Ovary (tissue), 7 donors: ENCODE measurements at regions not wholly inside any gene's neighbourhood (a gene's known extent, or its start where the extent isn't known, plus 50 kb on each side); places are given as distances from the start of the nearest gene placed in this dataset.

Experiments
- DNase-seq, 5 donors: peaks; one replicate each; pipeline ENCODE4 v3.0.0-alpha.2; 2019 to 2020
- H3K27ac ChIP-seq, 2 donors: fragments of 200-600 bp; one replicate each; pipeline versions ENCODE4 v1.5.1 to v1.8.0; 2019 to 2022
- H3K27me3 ChIP-seq: fragments of 200-600 bp; one replicate; pipeline ENCODE4 v1.8.0; 2022
- H3K36me3 ChIP-seq: fragments of 200-600 bp; sonication (generic); one replicate; pipeline ENCODE4 v1.5.1; 2019
- H3K4me1 ChIP-seq: one replicate; pipeline ENCODE4 v1.8.1; 2013; ENCODE audit warnings: mild to moderate bottlenecking, moderate library complexity; ENCODE audit not compliant: insufficient read depth
- H3K4me3 ChIP-seq: fragments of 200-600 bp; sonication (generic); one replicate; pipeline ENCODE4 v1.5.1; 2017
- H3K9me3 ChIP-seq, 2 donors: fragments of 200-600 bp in 1 of 2; sonication (generic) in 1 of 2; one replicate each; pipeline versions ENCODE4 v1.5.1 to v1.8.1; 2013 to 2019; ENCODE audit warnings: mild to moderate bottlenecking in 1 of 2, moderate library complexity in 1 of 2
- EP300 ChIP-seq: sonication (generic); formaldehyde crosslinking; IDR thresholded peaks from one replicate; pipeline ENCODE4 v1.6.1; 2017; ENCODE audit warnings: antibody characterized with exemption
- POLR2A ChIP-seq: fragments of 450-650 bp; IDR thresholded peaks from one replicate; pipeline ENCODE4 v1.6.1; 2017; ENCODE audit warnings: antibody characterized with exemption, mild to moderate bottlenecking, moderate library complexity
- WGBS, 3 donors: extraction: QIAGEN DNeasy Blood & Tissue Kit in 1 of 3; methylation state at CpG; one replicate each; pipeline versions ENCODE4 v1.1.5 to v1.1.7; 2013 to 2017; 5-methylcytosine and 5-hydroxymethylcytosine counted together
- intact Hi-C, 4 donors: fragments of 100-400 bp; cut with DNase I; formaldehyde crosslinking; loops; one replicate each; pipeline versions ENCODE4 v1.11.0 to v1.15.1; 2022 to 2023
- TF ChIP-seq, protein P1 (sequence below), 3 donors: fragments of 450-650 bp in 2 of 3; fragments of 200-600 bp in 1 of 3; IDR thresholded peaks; one replicate each; pipeline versions ENCODE4 v1.5.1 to v1.8.0; 2016 to 2022; ENCODE audit warnings: antibody characterized with exemption in 3 of 3, mild to moderate bottlenecking in 1 of 3
- donor health status: DM: no; HTN: no; CAD: no; lungs with moderate emphysema.
- donor health status: DM: no; HTN: no; CAD: no.
- donor health status: Bipolar disorder and iron deficiency.
- donor health status: DM: no; HTN: no; CAD: no.
- donor health status: DM: yes; HTN: yes; CAD: no.

DNA sequence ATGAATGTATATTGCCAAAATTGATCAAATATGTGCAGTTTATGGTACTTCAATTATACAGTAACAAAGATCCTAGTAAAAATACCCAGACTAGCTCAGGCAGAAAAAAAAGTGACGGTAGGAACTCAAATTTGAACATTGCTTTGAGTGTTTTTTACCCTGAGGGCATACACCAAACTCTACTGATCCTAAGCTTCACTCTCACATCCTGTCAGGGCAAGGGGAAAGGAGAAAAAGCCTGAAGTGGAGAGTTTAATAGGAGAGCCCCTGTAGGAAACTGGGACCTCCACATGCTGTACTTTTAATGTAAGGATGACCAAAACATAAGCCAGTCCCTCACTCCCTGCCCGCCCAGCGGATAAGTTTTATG, 59.8 kb upstream of the GNG12 start:
- intact Hi-C loops = no loop called here
- TF ChIP-seq, protein P1, sequence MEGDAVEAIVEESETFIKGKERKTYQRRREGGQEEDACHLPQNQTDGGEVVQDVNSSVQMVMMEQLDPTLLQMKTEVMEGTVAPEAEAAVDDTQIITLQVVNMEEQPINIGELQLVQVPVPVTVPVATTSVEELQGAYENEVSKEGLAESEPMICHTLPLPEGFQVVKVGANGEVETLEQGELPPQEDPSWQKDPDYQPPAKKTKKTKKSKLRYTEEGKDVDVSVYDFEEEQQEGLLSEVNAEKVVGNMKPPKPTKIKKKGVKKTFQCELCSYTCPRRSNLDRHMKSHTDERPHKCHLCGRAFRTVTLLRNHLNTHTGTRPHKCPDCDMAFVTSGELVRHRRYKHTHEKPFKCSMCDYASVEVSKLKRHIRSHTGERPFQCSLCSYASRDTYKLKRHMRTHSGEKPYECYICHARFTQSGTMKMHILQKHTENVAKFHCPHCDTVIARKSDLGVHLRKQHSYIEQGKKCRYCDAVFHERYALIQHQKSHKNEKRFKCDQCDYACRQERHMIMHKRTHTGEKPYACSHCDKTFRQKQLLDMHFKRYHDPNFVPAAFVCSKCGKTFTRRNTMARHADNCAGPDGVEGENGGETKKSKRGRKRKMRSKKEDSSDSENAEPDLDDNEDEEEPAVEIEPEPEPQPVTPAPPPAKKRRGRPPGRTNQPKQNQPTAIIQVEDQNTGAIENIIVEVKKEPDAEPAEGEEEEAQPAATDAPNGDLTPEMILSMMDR (IDR thresholded peaks at IDR 0.05) = no peak
- TF ChIP-seq EP300 = no peak
- no peak for TF ChIP-seq POLR2A
- H3K4me1 ChIP-seq = no peaks in the 10 kb centered on the region
- H3K9me3 ChIP-seq = no peaks in the 10 kb centered on the region
- H3K27me3 ChIP-seq = no peaks in the 10 kb centered on the region
- H3K4me3 ChIP-seq = no peak overlapping the region
- no peak for DNase-seq
- no peaks in the 10 kb centered on the region for H3K36me3 ChIP-seq
- WGBS, 3 donors = 93 to 96% (median 93%) methylated on average over 3 of the region's 3 CpGs
- H3K27ac ChIP-seq = no peak overlapping the region

DNA sequence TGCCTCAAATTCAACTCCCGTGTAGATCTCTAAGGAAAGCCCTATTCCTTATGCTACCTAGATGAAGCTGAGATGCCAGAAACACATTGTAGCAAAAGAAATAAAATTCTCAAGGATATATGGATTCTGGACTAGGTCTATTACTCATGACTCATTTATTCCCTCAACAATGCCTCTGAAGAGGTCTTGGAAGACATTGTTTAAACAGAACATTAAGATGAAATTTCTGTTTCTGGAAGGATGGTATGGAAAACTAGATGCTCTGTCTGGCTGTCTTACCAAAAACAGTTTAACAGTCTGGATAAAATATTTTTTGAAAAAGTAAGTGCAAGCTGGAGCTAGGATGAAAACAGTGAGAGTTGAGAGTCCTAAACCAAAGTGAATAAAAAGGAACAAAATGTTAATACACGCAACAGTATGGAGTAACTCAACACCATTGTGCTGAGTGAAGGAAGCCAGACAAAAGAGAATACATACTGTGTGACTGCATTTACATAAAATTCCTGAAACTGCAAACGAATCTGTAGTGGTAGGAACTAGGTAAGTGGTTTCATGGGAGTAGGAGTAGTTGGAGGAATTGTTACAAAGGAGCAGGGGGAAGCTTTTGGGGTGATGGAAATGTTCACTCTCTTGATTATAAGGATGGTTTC, 59.3 kb upstream of the GNG12 start:
- Histone ChIP-seq H3K36me3 (no peaks in the 10 kb centered on the region), H3K4me3 (no peak overlapping the region), H3K27ac (no peak overlapping the region), H3K4me1 (no peaks in the 10 kb centered on the region), H3K9me3 (no peaks in the 10 kb centered on the region), H3K27me3 (no peaks in the 10 kb centered on the region)
- intact Hi-C loops = no loop called here
- TF ChIP-seq EP300 (no peak), POLR2A (no peak)
- TF ChIP-seq, protein P1 (IDR thresholded peaks at IDR 0.05) = no peak
- 60 to 81% (median 73%) methylated on average over 3 of the region's 3 CpGs for WGBS, 3 donors
- DNase-seq = no peak

DNA sequence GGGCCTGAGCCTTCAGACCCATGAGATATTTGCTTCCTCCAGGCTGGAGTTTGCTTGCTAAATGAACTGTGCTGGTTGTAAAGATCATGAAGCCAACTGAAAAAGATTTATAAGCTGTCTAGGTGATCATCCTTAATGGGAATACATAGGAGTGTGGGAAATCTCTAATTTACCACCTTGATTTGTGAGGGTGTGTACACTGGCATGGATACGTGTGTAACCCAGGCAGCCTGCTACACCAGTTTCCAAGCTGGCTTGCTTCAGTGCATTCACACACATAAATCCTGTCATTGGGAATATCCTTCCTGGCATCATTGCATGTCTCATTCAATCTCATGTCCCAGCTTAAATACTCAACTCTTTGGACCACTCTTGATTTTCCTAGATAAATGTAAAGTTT, 57.6 kb upstream of the GNG12 start:
- Histone ChIP-seq H3K9me3 (no peaks in the 10 kb centered on the region), H3K27ac (no peak overlapping the region), H3K27me3 (no peaks in the 10 kb centered on the region), H3K36me3 (no peaks in the 10 kb centered on the region), H3K4me1 (no peaks in the 10 kb centered on the region), H3K4me3 (no peak overlapping the region)
- 93 to 98% (median 93%) methylated on average over 1 of the region's 1 CpG for WGBS, 3 donors
- TF ChIP-seq, protein P1 (IDR thresholded peaks at IDR 0.05) = no peak
- TF ChIP-seq EP300 (no peak), POLR2A (no peak)
- no peak for DNase-seq
- intact Hi-C loops = no loop called here

DNA sequence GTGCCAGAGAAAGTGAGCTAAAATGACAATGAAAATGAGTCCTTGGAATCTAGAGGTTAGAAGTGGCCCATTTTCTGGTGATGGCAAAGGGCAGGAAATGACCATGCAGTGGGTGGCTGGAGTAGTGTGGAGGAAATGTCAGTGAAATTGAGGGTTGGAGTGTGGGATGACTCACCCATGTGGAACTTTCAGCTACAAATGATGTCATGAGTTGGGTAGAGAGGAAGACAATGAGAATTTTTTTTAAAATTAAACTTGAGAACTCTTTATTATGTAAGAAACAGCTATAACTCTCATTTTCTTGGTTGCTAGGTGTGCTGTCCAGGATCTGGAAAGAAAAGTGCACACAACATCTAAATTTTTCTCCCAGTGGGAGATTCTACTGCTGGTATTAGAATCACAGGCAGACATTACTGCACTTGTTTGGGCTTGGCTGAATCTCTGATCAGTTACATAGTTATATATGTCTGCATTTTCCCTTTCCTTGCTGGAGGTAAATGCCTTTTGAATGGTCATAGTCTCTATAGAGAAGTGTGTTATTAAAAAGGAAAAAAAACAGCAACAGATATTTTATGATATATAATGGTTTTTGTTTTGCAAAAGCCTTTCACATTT, 56.8 kb upstream of the GNG12 start:
- H3K27ac ChIP-seq = no peak overlapping the region
- H3K36me3 ChIP-seq = no peaks in the 10 kb centered on the region
- no peak for TF ChIP-seq POLR2A
- TF ChIP-seq, protein P1 (IDR thresholded peaks at IDR 0.05) = no peak
- TF ChIP-seq EP300 = no peak
- H3K4me1 ChIP-seq = no peaks in the 10 kb centered on the region
- DNase-seq = no peak
- H3K27me3 ChIP-seq = no peaks in the 10 kb centered on the region
- intact Hi-C loops = no loop called here
- no peaks in the 10 kb centered on the region for H3K9me3 ChIP-seq
- H3K4me3 ChIP-seq = no peak overlapping the region
